NOMO-1 (cell line): ENCODE measurements at regions not wholly inside any gene's neighbourhood (a gene's known extent, or its start where the extent isn't known, plus 50 kb on each side); places are given as distances from the start of the nearest gene placed in this dataset.
"Not testable (repeated sequence)": the region's sequence is repeated elsewhere in the genome, so short reads cannot be mapped to it uniquely, and the experiment has no call there.

Experiments
- DNase-seq, 2 experiments: peaks; one replicate each; lab custom pipeline; 2025; ENCODE audit not compliant: unreplicated experiment in 2 of 2; lab: John Stamatoyannopoulos, UW

- no peak for DNase-seq
Measured at GRCh38 chr11:29190313-29190712, 826.5 kb downstream of the KCNA4 start.

- no peak for DNase-seq
Measured at GRCh38 chr11:29187215-29187614, 829.6 kb downstream of the KCNA4 start.

DNA sequence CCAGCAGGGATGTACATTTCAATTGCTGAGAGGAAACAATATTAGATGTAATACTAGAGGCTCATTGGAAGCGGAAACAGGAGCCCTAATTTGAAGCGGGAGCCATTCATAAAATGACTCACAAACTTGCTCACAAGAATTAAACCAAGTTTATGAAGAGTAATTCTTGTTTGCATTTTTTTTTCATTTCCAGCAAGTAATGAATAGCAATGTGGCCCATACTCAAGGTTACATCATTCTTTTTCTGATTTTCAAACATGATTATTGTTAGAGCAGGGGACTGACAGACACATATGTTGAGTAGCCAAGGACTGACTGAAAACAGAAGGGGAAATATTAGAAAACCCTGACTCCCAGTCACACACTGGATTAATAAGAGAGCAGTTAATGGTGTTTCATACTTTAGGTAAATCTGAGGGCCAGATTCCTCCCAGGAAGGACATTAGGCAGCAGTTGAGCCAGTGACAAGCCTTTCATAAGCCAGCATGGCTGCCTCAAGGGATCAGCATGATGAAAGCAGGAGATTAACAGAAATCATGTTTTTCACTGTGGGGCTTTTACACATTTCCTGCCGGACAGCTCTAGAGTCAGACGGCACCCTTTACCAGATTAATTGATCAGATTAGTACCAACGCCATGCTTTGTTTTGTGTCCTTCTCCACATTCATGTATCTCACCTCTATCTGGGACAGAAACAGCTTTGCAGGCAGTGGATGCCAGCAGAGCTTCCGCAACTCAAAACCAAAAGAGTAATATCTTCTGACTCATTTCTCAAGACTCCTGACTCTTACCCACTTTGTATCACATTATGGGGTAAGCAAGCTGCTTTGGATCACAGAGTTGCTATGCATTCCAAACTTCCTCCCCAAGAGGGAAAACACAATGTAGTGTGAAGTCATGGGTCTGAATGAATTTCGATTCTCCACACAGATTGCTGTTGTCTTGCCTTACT is 831.6 kb downstream of the KCNA4 start:
- no peak for DNase-seq

DNA sequence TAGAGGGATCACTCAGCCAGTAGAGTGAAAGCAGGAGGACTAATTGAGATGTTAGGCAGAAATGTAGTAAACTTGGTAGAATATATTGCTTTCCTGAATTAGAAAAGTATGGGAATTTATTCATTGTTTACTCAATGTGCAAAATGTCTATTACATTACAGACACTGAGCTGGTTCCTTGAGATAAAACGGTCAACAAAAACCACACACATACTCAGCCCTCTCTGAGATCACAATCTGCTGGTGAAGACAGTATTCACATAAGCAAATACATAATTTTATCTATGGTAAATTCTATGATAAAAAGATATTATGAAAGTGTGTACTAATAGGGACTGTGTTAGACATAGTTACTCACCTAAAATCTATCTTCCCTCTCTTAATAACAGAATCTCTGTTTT is 833.5 kb downstream of the KCNA4 start:
- no peak for DNase-seq

GRCh38 chr11:29173660-29174062 is 843.2 kb downstream of the KCNA4 start:
- DNase-seq, result no peak

DNA sequence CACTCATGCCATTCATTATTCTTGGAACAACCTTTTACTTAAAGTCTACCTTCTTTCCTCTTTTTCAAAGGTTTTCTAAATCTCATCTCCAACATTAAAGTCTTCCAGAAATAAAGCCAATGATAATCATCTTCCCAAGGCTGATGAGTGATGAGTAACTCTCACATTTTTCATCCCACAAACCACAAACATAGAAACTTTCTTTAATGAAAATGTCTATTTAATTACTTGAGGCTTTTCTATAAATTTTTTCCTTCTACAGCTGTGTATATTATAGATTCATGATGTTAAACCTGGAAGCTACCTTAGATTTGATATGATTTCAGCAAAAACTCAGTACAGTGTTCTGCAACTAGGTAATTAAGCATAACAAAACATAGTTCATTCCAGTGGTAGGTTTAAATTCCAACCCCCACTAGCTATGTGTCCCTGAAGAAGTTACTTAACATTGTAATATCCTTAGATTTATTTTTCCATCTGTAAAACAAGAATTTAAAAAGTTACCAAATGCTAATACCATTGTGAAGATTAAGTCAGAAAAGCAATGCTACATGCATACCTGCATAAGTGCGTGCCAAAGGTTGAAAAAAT is 845.4 kb downstream of the KCNA4 start:
- no peak for DNase-seq

DNA sequence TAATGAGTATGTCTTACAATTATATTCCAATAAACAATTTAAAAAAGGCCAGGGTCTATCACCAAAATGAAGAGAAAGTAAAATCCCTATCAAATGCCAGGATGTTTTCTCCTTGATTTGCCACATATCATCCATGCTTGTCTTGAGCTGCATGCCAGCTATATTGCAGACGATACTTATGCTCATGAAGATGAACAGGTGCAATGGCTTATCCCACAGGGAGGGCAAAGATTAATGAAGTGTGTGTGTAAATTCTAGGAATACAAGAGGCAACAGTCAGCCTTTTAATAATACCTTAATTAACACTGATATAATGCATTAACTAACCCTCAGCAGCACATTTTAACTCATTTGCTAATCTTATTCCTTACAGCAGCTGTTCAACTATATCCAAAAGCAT is 850.5 kb downstream of the KCNA4 start:
- DNase-seq, result no peak

GRCh38 chr11:29163231-29163630 is 853.6 kb downstream of the KCNA4 start:
- no peak for DNase-seq

DNA sequence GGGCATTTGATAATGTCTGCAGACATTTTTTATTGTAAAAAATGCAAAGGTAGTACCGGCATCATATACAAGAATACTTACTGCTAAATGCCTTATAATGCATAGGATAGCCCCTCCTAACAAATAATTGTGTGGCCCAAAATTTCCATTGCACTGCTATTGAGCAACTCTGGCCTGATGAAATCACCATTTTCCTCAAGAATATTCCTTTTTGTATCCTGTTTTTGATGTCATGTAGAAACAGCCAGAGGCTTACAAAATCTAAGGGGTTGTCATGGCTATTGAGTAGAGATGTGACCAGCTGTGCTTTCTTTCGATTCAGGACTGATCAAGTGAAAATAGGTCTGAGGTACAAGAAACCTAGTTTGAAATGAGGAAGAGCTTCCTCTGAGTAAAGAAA is 854.3 kb downstream of the KCNA4 start:
- no peak for DNase-seq

DNA sequence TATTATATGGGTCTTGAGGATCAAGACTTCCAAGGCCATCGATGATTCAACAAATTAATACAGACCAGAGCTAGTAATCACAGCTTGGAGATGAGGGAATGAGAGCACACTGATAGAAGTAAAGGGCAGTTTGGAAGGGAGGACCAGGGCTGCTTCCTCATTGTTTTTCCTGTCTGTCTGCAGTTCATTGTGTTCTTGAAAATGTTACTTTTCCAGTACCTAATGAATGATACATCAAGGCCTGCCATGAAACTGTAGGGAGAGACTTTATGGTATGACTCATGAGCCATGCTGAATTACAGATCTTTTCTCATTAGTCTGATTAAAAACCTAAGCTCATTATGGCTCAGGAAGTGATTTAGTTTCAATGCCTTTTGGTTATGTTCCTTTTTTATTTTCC is 855.6 kb downstream of the KCNA4 start:
- DNase-seq, result no peak

- peak in 1 of 2 experiments; percentile 5 for DNase-seq
Measured at GRCh38 chr11:29159552-29160465, 857.0 kb downstream of the KCNA4 start.

DNA sequence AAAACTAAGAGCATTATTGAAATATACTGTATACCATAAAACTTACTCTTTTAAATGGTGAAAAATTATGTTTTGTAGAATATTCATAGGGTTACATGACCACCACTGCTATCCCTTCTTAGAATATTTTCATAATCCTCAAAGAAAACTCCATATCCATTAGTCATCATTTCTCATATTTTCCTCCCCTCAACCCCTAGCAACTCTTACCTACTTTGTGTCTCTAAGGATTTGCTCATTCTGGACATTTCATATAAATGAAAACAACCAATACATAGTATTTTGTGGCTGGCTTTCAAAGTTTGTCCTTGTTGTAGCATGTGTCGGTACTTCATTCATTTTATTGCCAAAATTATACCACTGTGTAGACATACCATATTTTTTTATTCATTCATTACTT is 863.8 kb downstream of the KCNA4 start:
- DNase-seq, result no peak

DNA sequence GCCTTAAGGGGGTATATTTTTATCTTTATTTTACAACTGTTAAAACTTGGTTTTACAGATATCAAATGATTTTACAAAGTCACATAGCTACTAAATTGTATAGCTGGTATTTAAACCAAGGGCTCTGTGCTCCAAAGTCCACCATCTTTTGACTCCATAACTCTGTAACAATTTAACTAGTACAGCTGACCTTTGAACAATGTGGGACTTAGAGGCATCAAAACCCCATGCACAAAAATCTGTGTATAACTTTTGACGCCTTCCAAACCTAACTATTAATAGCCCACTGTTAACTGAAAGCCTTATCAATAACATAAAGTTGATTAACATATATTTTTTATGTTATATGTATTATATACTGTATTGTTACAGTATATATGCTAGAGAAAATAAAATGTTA is 874.3 kb downstream of the KCNA4 start:
- not testable (repeated sequence) for DNase-seq

- DNase-seq, result no peak
Measured at GRCh38 chr11:29135504-29135903, 881.3 kb downstream of the KCNA4 start.

- no peak for DNase-seq
Measured at GRCh38 chr11:29131055-29131454, 885.8 kb downstream of the KCNA4 start.

DNA sequence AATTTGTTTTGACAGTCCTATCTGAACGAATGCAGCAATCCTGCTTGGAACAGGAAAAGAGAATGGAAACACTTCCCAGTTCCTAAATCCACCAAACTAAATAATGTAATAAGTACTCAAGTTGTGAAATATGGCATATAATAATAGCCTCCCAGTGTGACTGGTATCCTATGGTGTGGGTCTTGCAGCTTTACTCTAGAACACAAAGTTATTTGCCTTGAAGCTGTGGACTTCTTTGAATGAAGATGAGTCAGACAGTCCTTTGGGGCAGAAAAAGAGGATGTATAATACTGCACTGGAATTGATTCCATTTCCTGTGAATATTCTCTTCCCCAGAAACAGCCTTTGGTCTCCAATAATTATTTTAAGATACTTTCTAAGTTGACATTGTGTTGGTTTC is 887.0 kb downstream of the KCNA4 start:
- no peak for DNase-seq

DNA sequence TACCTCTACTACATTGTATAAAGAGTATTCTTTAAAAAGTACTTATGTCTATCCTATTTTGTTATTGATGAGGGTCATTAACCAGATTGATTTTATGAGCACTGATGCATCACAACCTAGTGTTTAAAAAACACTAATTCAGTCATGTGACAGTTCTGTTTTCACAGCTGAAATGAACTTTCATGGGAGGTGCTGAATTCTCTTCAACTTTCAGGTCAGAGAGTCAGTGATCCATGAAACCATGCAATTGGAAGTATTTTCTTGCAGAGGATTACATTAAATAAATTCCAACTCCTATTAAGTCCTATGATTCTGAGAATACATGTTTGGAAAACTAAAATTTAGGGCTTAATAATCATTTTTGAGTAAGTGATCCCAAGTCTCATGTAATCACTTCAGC is 889.4 kb downstream of the KCNA4 start:
- DNase-seq, result no peak

GRCh38 chr11:29125606-29126005 is 891.2 kb downstream of the KCNA4 start:
- DNase-seq, result no peak

DNA sequence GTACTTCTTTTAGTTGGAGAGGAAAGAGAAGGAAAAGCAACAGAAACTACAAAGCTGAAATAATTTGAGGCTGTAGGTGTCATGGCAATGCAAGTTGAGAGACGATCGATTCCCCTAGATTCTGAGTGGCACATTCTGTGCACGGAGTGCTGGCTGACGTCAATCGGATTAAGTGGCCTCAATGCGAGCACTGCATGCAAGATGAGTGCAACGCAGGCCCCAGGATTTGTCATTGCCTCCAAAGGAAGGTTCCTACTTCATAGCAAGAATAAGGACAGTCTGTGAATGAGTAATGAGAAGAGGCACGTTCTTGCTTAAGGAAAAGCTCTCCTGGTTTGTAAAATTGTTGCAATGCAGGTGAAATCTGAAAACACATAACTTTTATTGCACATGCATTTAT is 892.4 kb downstream of the KCNA4 start:
- DNase-seq, result no peak

DNA sequence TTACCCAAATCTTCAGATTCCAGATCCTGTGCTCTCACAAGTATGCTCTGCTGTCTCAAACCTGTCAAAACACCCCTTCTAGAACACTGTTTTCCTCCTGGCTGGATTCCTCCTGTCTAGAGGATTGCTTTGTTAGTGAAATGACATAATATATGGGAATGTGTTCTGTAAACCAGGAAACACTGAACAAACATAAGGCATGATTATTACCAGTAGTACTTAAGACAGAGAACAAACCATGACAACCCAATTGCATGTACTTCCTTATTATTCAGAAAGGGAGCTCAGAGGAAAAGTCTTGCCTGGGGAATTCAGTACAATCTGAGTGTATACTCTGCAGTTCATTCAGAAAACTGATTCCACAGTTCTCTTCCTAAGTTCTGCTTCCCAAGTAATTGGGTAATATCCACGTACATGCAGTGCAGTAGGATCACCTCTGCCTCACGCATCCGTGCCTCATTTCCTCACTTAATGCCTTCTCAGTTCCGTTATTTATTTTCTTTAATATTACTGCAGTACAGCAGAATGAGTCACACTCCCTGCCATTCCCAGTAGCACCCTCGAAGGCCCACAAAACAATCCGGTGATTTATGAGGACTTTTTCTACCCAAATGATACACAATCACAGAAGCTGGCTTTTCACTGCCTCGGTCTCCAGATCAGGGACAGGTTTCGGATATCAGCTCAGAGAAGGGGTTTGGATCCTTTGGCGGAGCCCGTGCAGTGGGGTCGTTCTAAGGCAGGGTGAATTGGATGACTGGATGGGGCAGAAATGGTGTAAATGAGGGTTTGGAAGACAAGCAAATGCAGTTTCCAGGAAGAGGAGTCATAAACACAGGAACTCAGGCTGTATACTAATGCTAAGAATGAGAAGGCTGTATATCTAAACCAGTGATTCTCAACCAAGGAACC is 896.9 kb downstream of the KCNA4 start:
- no peak for DNase-seq
